LHCN-M2 (cell line): ENCODE measurements at regions not wholly inside any gene's neighbourhood (a gene's known extent, or its start where the extent isn't known, plus 50 kb on each side); places are given as distances from the start of the nearest gene placed in this dataset.

Experiments used
- DNase-seq: peaks from one replicate; pipeline ENCODE4 v3.0.0-alpha.2; 2012; ENCODE audit warnings: low read depth

GRCh38 chr10:105982735-105983134 lies 1181.8 kb downstream of the SORCS1 start:
- no peak for DNase-seq

GRCh38 chr10:105981679-105982078 lies 1182.8 kb downstream of the SORCS1 start:
- no peak for DNase-seq

- no peak for DNase-seq
Measured at GRCh38 chr10:105974803-105975456, 1189.6 kb downstream of the SORCS1 start.

- no peak for DNase-seq
Measured at GRCh38 chr10:105973902-105974301, 1190.6 kb downstream of the SORCS1 start.

DNA sequence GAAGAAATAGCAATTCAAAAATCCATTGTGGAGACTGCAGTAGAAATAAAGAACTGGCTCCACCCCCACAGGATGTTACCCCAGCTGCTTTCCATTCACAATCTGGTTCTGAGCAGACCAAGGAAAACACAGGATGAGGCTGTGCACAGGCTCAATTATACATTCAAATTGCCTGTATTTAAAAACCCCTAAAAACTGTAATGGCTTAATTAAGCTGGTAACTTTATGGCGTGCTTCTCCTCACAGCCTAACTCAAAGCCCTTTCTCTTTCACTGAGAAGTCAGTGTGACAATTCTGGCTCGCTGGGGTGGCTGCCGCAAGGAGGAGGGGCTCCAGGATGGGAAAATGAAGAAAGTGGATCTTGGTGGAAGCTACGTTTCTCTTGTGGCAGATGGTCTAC lies 1191.1 kb downstream of the SORCS1 start:
- DNase-seq, result no peak

- no peak for DNase-seq
Measured at GRCh38 chr10:105971460-105971859, 1193.0 kb downstream of the SORCS1 start.

GRCh38 chr10:105969884-105970377 lies 1194.6 kb downstream of the SORCS1 start:
- DNase-seq, result no peak

GRCh38 chr10:105968666-105969065 lies 1195.8 kb downstream of the SORCS1 start:
- no peak for DNase-seq

- no peak for DNase-seq
Measured at GRCh38 chr10:105967256-105967655, 1197.2 kb downstream of the SORCS1 start.

DNA sequence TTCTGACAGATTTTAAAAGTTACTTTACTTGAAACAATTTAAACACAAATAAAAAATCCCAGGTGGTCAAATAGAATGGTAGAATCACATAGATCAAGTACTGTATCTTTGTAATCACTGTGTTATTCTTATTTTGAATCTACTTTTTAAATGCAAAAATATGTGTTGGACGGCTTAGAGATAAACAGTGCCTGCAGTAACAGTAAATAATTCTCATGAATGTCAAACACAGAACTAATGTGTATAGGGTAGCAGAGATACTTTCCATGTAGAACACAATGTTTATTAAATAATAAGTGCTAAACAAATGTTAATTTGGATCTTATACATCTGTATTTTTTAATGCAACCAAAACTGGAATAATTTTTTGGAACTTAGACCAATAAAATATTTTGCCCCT lies 1199.4 kb downstream of the SORCS1 start:
- no peak for DNase-seq

DNA sequence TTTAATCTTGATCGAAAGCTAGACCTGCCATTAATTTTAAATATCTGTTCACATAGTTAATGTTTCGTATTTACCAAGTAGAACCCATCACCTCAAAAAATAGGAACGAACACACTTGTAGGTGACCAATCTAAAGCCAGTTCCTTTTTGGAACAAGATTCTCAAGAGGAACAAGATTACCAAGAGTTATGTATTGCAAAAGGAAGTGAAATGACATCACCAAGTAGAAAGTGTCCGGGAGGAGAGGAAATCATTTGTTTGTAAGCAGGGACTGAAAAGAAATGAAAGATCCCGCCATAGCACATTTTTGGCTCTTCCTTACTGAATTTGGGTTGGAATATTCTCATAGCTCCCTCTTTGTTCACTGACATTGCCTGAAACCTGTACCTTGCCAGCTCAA lies 1200.5 kb downstream of the SORCS1 start:
- DNase-seq, result no peak

GRCh38 chr10:105963334-105963884 lies 1201.1 kb downstream of the SORCS1 start:
- DNase-seq, result no peak

DNA sequence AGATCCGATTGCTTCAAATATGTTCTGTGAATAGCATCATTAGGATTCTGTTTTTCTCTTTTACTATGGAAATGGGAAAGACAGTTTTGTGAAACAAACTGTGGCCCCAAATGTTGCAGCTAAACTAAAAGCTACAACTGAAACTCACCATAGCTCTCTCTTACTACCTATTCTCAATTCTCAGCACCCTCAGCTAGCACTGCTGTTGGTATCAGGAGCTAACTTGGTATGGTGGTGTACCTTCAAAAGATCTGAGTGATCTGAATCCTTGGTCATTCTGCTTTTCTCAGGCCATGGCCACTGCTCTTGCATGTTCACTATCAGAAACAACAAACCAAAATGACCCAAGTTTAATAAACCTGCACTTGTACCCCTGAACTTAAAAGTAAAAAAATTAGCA lies 1208.0 kb downstream of the SORCS1 start:
- no peak for DNase-seq

DNA sequence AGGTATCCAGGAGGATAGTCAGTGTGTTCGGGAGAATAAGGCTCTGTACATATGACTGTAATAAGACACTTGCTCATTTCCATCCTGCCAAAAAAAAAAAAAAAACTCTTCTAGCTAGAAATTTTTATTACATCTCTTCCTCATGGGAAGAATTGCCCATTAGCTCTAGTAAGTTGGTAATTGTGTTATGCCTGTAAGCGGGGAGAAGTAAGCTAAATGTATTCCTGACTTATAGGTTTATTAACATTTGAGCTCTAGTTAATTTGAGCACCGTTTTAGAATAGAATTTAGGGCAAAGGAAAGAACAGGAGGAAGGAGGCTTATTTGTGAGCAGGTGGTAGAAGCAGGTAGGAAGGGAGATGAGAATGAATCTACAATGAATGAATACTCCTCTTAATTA lies 1210.6 kb downstream of the SORCS1 start:
- no peak for DNase-seq

- no peak for DNase-seq
Measured at GRCh38 chr10:105953056-105953455, 1211.5 kb downstream of the SORCS1 start.

- no peak for DNase-seq
Measured at GRCh38 chr10:105952153-105952552, 1212.4 kb downstream of the SORCS1 start.

GRCh38 chr10:105950410-105950809 lies 1214.1 kb downstream of the SORCS1 start:
- DNase-seq, result peak; percentile 3

DNA sequence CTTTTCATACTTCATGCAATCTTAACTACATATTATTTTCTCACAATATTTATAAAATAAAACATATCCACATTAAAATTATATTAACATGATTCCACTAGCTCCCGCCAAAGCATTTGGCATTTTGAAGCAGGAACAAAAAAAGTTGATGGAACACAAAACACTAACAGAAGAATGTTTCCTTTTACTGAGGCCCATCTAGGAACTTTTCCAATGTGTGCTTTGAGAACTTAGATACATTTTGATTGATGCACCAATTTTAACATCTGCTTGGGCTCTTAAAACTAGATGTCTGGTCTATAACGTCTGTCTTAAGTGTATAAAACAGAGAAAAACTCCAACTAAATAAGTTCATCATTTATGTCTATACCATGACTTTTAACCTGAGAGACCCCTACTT lies 1214.8 kb downstream of the SORCS1 start:
- no peak for DNase-seq

DNA sequence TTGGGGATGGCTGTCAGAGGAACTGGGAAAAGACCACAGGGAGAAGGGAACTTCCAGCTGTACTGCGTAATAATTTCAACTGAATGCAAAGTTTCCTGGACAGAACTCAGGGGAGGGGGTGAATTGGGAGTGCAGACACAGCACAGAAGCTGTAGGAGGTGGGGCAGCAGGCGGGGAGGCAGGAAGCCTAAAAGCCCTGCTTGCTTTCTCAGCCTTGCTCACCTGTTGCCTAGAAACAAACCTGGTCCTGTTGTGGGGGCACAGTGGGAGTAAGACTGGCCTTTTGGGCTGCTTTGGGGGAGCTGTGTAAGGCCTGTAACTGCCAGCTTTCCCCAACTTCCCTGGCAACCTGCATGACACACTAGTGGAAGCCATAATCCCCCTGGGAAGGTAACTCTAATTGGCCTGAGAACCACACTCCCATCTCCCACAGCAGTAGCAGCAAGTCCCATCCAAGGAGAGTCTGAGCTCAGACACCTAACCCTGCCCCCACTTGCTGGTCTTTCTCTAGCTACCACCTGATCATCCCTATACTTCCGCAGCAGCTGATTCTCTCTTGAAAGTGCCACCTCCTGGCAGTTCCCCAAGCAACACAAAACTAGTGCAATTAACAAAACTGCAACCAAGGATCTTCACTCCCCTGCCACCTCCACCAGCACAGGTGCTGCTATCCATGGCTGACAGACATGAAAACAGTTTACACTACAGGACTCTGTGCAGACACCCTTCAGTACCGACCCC lies 1239.3 kb downstream of the SORCS1 start:
- no peak for DNase-seq

DNA sequence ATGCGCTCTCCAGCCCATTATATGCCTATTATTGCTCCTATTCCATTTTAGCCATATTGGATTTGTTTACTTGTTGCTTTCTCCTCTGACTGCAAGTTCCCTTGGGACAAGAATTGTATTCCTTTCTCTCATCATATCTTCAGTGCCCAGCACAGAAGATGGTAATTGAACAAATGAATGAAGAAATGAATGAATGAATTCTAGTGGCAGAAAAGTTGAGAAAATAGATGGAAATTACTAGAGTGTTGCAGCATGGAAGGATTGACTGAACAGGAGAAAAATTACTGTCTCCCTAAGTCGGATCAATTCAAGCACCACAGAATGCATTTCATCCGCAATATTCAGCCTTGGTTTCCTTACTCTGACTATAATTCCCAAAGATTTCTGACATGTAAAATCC lies 1243.2 kb downstream of the SORCS1 start:
- DNase-seq, result no peak

- no peak for DNase-seq
Measured at GRCh38 chr10:105914432-105914831, 1250.1 kb downstream of the SORCS1 start.

DNA sequence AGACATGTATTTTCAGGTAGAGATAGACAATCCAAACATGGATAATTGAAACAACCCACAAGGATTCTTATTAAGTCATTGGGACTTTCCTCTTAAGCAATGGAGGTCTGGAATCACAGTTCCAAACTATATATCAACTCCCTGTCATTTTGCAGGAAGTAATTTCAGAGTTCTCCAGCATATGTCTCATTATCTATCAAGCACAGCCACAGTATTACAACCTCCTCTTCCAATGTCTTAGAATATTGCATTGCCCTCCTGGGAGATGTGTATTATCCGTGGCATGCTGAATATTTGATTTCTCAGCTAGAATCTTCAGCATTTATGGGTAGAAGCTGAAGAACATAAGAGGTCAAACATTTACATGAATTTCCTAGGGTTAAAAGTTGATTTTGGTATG lies 1255.8 kb downstream of the SORCS1 start:
- DNase-seq, result no peak

DNA sequence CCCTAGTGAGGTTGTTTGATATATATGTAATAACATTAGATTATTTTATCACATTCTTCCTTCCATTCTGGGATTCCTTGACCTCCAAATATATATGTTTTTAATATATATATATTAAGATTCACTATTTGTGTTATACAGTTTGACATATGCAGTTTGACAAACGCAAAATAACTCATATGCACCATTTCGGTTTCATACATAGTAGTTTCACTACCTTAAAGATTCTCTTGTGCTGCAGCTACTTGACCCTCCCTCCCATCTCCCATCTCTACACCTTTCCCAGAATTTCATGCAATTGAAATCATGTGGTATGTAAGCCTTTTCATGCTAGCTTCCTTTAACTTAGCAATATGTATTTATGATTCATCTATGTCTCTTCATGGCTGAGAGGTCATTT lies 1244.4 kb downstream of the SORCS3 start:
- DNase-seq, result no peak
